Neural progenitor cell (in vitro differentiated cells): ENCODE measurements at regions not wholly inside any gene's neighbourhood (a gene's known extent, or its start where the extent isn't known, plus 50 kb on each side); places are given as distances from the start of the nearest gene placed in this dataset.

Source experiments
- DNase-seq: peaks from one replicate; pipeline ENCODE4 v3.0.0-alpha.2; 2016; ENCODE audit warnings: low spot score
- H2AFZ ChIP-seq: fragments of 200-600 bp; sonication (generic); replicated peaks from 2 replicates; pipeline ENCODE4 v1.6.1; 2016; ENCODE audit warnings: antibody characterized with exemption
- H3F3A ChIP-seq: fragments of 200-600 bp; sonication (generic); 2 replicates; pipeline ENCODE4 v1.6.1; 2016; ENCODE audit warnings: antibody characterized with exemption, low read depth
- H3K27ac ChIP-seq: fragments of 200-600 bp; sonication (generic); 2 replicates; pipeline ENCODE4 v1.5.1; 2016; ENCODE audit warnings: mild to moderate bottlenecking
- H3K27me3 ChIP-seq: fragments of 200-600 bp; sonication (generic); 2 replicates; pipeline ENCODE4 v1.6.1; 2016; ENCODE audit warnings: mild to moderate bottlenecking, moderate library complexity
- H3K36me3 ChIP-seq: fragments of 200-600 bp; sonication (generic); 2 replicates; pipeline ENCODE4 v1.5.1; 2016
- H3K4me1 ChIP-seq: fragments of 200-600 bp; sonication (generic); 2 replicates; pipeline ENCODE4 v1.6.1; 2016; ENCODE audit warnings: mixed run types
- H3K4me2 ChIP-seq: fragments of 200-600 bp; sonication (generic); 2 replicates; pipeline ENCODE4 v1.6.1; 2016
- H3K4me3 ChIP-seq: fragments of 200-600 bp; sonication (generic); 2 replicates; pipeline ENCODE4 v1.5.1; 2016
- H3K79me2 ChIP-seq: fragments of 200-600 bp; sonication (generic); 2 replicates; pipeline ENCODE4 v1.6.1; 2016; ENCODE audit warnings: low read depth
- H3K9ac ChIP-seq: fragments of 200-600 bp; sonication (generic); 2 replicates; pipeline ENCODE4 v1.6.1; 2016
- H3K9me3 ChIP-seq: fragments of 200-600 bp; sonication (generic); 2 replicates; pipeline ENCODE4 v1.5.1; 2016; ENCODE audit warnings: low read depth
- H4K20me1 ChIP-seq: fragments of 200-600 bp; sonication (generic); 2 replicates; pipeline ENCODE4 v1.6.1; 2016; ENCODE audit warnings: low read depth
- H3K27ac Mint-ChIP-seq: 3 replicates; pipeline ENCODE4 v1.8.0; 2021; ENCODE audit warnings: mixed read lengths
- H3K27me3 Mint-ChIP-seq: 2 replicates; pipeline ENCODE4 v1.8.0; 2022; ENCODE audit warnings: low read depth, mild to moderate bottlenecking, inconsistent platforms, moderate library complexity, mixed read lengths; ENCODE audit not compliant: insufficient read depth
- H3K36me3 Mint-ChIP-seq: 3 replicates; pipeline ENCODE4 v1.8.0; 2021; ENCODE audit warnings: mixed read lengths
- H3K4me1 Mint-ChIP-seq: 3 replicates; pipeline ENCODE4 v1.8.0; 2021; ENCODE audit warnings: mixed read lengths
- H3K4me3 Mint-ChIP-seq: 3 replicates; pipeline ENCODE4 v1.8.0; 2021; ENCODE audit warnings: mild to moderate bottlenecking, moderate library complexity, mixed read lengths
- H3K9me3 Mint-ChIP-seq: 3 replicates; pipeline ENCODE4 v1.8.0; 2020; ENCODE audit warnings: mixed read lengths
- EZH2 ChIP-seq: fragments of 200-600 bp; sonication (generic); IDR thresholded peaks from 2 replicates; pipeline ENCODE4 v1.6.1; 2017; ENCODE audit warnings: antibody characterized with exemption, mild to moderate bottlenecking, moderate library complexity
- EZH2phosphoT487 ChIP-seq: fragments of 200-600 bp; sonication (generic); IDR thresholded peaks from 2 replicates; pipeline ENCODE4 v1.6.1; 2017; ENCODE audit warnings: antibody characterized with exemption
- TF ChIP-seq, protein P1 (sequence below): fragments of 200-600 bp; sonication (generic); IDR thresholded peaks from 2 replicates; pipeline ENCODE4 v1.5.1; 2017; ENCODE audit warnings: antibody characterized with exemption, mild to moderate bottlenecking

DNA sequence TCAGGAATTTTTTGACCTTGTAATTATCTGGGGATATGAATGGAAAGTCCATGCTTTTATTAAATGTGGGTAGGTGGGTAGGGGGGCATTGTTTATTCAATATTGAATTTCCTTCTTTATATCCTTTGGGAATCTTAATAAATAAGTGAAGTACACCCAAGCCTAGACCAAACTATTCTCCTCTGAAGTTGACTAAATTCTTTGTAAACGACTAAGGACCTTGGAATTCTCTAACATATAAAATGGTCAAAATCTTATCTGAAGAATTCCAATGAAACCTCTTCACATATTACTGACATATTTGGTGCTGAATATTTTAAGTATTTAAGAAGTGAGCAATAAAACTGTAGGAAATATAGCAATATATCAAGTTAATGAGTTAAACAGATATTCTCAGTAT is 1432.1 kb upstream of the GBE1 start:
- H3F3A ChIP-seq = no peaks in the 10 kb centered on the region
- no peak overlapping the region for H3K9ac ChIP-seq
- Mint-ChIP-seq H3K4me1 (no peaks in the 10 kb centered on the region), H3K27me3 (no peaks in the 10 kb centered on the region), H3K36me3 (no peaks in the 10 kb centered on the region), H3K27ac (no peak overlapping the region), H3K9me3 (no peaks in the 10 kb centered on the region), H3K4me3 (no peak overlapping the region)
- no peak overlapping the region for H3K4me3 ChIP-seq
- H3K4me1 ChIP-seq = no peaks in the 10 kb centered on the region
- H3K27ac ChIP-seq = no peak overlapping the region
- H2AFZ ChIP-seq = no peak overlapping the region
- no peak for DNase-seq
- H3K36me3 ChIP-seq = no peaks in the 10 kb centered on the region
- H4K20me1 ChIP-seq = no peaks in the 10 kb centered on the region
- H3K79me2 ChIP-seq = no peaks in the 10 kb centered on the region
- no peak for TF ChIP-seq EZH2
- TF ChIP-seq, protein P1, sequence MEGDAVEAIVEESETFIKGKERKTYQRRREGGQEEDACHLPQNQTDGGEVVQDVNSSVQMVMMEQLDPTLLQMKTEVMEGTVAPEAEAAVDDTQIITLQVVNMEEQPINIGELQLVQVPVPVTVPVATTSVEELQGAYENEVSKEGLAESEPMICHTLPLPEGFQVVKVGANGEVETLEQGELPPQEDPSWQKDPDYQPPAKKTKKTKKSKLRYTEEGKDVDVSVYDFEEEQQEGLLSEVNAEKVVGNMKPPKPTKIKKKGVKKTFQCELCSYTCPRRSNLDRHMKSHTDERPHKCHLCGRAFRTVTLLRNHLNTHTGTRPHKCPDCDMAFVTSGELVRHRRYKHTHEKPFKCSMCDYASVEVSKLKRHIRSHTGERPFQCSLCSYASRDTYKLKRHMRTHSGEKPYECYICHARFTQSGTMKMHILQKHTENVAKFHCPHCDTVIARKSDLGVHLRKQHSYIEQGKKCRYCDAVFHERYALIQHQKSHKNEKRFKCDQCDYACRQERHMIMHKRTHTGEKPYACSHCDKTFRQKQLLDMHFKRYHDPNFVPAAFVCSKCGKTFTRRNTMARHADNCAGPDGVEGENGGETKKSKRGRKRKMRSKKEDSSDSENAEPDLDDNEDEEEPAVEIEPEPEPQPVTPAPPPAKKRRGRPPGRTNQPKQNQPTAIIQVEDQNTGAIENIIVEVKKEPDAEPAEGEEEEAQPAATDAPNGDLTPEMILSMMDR = no peak
- TF ChIP-seq EZH2phosphoT487 = no peak
- no peak overlapping the region for H3K4me2 ChIP-seq
- no peaks in the 10 kb centered on the region for H3K9me3 ChIP-seq
- no peaks in the 10 kb centered on the region for H3K27me3 ChIP-seq

DNA sequence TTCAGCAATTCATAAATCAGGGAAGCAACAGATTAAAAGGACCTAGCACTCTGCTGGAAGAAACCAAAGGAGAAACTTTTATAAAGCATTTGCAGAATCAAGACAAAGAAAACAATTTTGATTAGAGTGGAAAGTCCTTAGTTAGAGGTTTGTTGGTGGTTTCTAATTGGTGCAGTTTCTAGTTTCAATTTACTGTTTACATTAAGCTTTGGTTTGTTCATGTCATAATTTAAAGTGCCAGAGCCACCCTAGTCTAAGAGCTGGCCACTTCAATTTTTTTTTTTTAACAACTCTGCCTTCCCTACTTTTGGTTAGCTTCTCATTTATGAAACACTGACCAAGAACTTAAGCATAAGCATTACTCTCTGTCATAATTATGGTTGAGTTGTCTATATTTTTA is 1428.2 kb upstream of the GBE1 start:
- Histone ChIP-seq H3K27me3 (no peaks in the 10 kb centered on the region), H3K9me3 (peaks cover 10% of the 10 kb centered on the region), H3K27ac (no peak overlapping the region), H3K79me2 (no peaks in the 10 kb centered on the region), H3K4me2 (no peak overlapping the region), H4K20me1 (no peaks in the 10 kb centered on the region), H3K4me1 (no peaks in the 10 kb centered on the region), H3K36me3 (no peaks in the 10 kb centered on the region), H3F3A (no peaks in the 10 kb centered on the region), H3K9ac (no peak overlapping the region), H2AFZ (no peak overlapping the region), H3K4me3 (no peak overlapping the region)
- H3K9me3 Mint-ChIP-seq = peaks cover 12% of the 10 kb centered on the region
- H3K4me1 Mint-ChIP-seq = no peaks in the 10 kb centered on the region
- no peak overlapping the region for H3K4me3 Mint-ChIP-seq
- TF ChIP-seq EZH2phosphoT487 = no peak
- no peak for TF ChIP-seq EZH2
- TF ChIP-seq, protein P1 = no peak
- H3K27me3 Mint-ChIP-seq = no peaks in the 10 kb centered on the region
- no peak for DNase-seq
- no peak overlapping the region for H3K27ac Mint-ChIP-seq
- H3K36me3 Mint-ChIP-seq = no peaks in the 10 kb centered on the region

DNA sequence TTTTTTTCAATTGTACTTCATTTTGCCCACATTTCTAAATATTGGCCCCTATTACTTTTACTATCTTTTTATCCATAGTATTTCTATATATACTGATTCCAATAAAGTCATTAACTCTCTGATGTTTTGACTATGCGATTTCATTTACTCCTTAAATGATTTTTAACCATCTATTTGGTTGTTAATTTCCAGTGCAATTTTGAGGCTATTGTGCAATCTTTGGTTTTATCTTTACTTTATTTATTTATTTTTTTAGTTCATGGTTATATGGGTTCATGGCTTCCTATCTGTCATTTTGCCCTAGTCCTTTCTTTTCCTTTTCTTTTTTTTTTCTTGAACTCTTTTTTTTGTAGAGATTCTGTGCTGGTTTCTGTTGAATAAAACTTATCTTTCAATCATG is 1408.0 kb upstream of the GBE1 start:
- Mint-ChIP-seq H3K27ac (no peak overlapping the region), H3K4me1 (no peaks in the 10 kb centered on the region), H3K4me3 (no peak overlapping the region), H3K27me3 (no peaks in the 10 kb centered on the region), H3K36me3 (no peaks in the 10 kb centered on the region), H3K9me3 (no peaks in the 10 kb centered on the region)
- no peaks in the 10 kb centered on the region for H3K36me3 ChIP-seq
- no peak overlapping the region for H3K27ac ChIP-seq
- H3K9me3 ChIP-seq = no peaks in the 10 kb centered on the region
- H3K4me2 ChIP-seq = no peak overlapping the region
- H3K79me2 ChIP-seq = no peaks in the 10 kb centered on the region
- H3F3A ChIP-seq = no peaks in the 10 kb centered on the region
- H3K9ac ChIP-seq = no peak overlapping the region
- DNase-seq = no peak
- H3K4me3 ChIP-seq = no peak overlapping the region
- no peaks in the 10 kb centered on the region for H3K27me3 ChIP-seq
- H4K20me1 ChIP-seq = no peaks in the 10 kb centered on the region
- H3K4me1 ChIP-seq = no peaks in the 10 kb centered on the region
- H2AFZ ChIP-seq = peak overlapping the region; percentile 33
- TF ChIP-seq EZH2 (no peak), EZH2phosphoT487 (no peak)
- TF ChIP-seq, protein P1 = no peak

DNA sequence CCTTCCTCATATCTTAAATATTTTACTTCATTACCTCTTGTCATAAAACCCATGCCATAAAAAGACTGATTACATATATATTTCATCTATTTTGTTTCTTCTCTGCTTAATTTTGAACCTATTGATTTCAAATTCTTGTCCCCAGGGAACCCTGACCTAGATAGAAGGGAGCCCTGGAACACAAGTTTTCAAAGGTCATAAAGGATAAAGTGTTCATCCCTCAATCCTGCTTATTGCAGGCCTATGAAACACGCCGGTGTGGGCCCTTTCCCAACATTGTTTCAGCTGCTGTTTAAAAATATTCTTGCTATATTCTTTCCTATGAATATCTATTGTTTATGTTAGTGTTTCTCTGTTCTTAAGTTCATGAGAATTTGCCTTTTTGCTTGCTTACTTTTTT is 1389.5 kb upstream of the GBE1 start:
- Histone ChIP-seq H3K4me2 (no peak overlapping the region), H3K27ac (no peak overlapping the region), H3K9ac (no peak overlapping the region), H3K36me3 (no peaks in the 10 kb centered on the region), H3K79me2 (no peaks in the 10 kb centered on the region), H3F3A (no peaks in the 10 kb centered on the region), H4K20me1 (no peaks in the 10 kb centered on the region), H3K9me3 (no peaks in the 10 kb centered on the region), H3K4me3 (no peak overlapping the region), H2AFZ (no peak overlapping the region), H3K4me1 (no peaks in the 10 kb centered on the region), H3K27me3 (no peaks in the 10 kb centered on the region)
- no peaks in the 10 kb centered on the region for H3K27me3 Mint-ChIP-seq
- no peaks in the 10 kb centered on the region for H3K4me1 Mint-ChIP-seq
- no peak for DNase-seq
- no peaks in the 10 kb centered on the region for H3K36me3 Mint-ChIP-seq
- no peak overlapping the region for H3K27ac Mint-ChIP-seq
- no peak overlapping the region for H3K4me3 Mint-ChIP-seq
- H3K9me3 Mint-ChIP-seq = no peaks in the 10 kb centered on the region
- no peak for TF ChIP-seq EZH2phosphoT487
- TF ChIP-seq, protein P1 = no peak
- TF ChIP-seq EZH2 = no peak
